CD4-positive, alpha-beta T cell treated with Interleukin-1 beta for 1 hour (primary cell): ENCODE measurements at regions not wholly inside any gene's neighbourhood (a gene's known extent, or its start where the extent isn't known, plus 50 kb on each side); places are given as distances from the start of the nearest gene placed in this dataset.
"Not testable (repeated sequence)": the region's sequence is repeated elsewhere in the genome, so short reads cannot be mapped to it uniquely, and the experiment has no call there.

ENCODE experiments used
- DNase-seq, 2 donors: peaks; one replicate each; pipeline ENCODE4 v3.0.0-alpha.2; 2020 to 2022

- no peak for DNase-seq
Measured at GRCh38 chr20:53657279-53657678, 63.6 kb upstream of the ZNF217 start.

DNA sequence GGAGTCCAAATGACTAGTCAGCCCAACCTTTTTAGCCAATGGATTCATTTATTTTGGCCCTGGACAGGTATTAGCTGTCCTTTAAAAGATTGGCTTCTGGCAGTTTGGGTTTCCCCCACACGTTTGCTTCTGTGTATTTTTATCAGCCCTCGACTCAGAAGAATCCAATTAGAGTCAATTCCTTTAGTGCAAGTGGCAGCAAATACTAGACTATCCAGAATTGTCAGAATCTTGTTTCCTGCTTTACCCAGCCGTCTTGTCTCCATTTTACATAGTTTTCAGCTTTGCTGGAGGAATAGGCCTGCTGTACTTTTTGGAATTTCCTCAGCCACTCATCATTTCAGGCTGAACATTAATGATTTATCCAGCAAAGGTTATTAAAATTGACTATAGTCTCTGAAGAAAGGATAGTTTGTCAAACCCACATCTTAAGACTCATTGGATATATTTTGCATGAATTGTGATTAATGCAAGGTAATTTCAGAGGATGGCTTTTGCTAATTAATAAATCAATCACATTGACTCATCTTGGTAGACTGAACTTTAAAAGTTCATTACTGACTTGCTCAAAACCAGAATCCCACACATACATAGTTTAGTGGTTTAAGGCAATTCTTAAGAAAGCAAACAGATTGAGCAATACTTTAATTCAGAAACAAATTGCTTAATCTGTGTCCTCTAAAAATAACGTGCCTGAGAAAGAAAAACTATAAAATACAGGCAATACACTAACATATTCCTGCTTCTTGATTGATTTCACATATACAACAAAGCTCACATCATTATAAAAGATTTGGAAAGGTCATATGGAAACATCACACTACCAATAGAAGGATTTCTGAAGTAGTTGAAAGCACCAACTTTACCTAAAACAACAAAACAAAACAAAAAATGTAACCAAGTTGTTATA lies 62.9 kb upstream of the ZNF217 start:
- DNase-seq: no peak

DNA sequence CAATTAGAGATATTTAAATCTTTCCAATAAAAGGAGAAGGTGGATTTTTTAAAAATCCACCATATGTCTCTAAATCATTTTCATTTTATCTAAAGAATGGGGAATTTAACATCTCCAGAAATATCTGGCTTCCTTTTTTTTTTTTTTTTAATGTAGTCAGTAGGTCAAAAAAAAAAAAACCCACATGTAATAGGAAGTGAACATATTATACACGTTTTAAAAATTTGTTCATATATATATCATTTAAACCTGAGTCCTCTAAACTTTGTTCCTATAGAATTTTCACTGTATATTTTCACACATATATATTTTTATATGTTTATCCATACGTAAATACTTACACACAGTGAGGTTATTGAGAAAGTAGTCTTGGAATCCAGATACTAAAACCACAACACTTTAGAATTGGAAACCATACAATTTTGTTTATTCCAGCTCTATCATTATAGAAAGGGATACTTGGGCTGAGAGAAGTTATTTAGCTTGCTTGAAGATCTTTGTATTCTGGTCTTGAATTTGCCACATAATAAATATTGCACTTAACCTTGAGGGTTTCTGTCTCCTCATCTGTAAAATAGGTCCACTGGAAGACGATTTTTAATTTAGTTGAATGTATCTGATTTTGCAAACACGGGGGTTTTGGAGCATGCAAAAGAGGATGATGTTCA lies 62.1 kb upstream of the ZNF217 start:
- DNase-seq: no peak

DNA sequence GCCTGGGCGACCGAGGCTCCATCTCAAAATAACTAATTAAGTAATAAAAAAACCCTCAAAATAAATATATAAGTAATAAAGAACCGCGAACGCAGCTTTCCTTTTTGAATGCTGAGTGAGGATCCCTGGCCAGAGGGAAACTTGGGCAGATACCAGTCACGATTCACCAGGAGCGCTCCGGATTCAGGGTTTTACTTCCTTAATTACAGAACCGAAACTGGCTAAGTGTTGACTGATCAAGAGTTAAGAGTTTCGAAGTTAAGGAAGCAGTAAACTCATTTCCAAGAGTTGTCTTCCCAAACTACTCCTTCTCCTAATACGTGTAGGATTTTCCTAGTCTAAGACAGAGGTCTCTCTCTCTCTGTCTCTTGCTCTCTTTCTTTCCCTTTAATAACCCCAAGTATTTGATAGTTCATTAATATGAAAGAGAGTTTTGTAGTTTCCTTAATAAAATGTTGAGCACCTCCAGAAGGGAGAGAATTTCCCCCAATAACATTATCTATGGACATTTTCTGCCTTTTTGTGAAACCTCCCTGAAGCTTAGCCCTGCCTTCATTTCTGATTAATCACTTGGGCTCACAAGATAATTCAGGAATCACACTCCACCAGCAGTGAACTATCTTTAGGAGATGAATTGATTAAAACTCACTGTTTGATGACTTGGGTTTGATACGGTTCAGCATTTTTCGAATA lies 61.4 kb upstream of the ZNF217 start:
- DNase-seq: peak in 1 of 2 donors; percentile 29

GRCh38 chr20:53654521-53654920 lies 60.9 kb upstream of the ZNF217 start:
- DNase-seq: not testable (repeated sequence)

DNA sequence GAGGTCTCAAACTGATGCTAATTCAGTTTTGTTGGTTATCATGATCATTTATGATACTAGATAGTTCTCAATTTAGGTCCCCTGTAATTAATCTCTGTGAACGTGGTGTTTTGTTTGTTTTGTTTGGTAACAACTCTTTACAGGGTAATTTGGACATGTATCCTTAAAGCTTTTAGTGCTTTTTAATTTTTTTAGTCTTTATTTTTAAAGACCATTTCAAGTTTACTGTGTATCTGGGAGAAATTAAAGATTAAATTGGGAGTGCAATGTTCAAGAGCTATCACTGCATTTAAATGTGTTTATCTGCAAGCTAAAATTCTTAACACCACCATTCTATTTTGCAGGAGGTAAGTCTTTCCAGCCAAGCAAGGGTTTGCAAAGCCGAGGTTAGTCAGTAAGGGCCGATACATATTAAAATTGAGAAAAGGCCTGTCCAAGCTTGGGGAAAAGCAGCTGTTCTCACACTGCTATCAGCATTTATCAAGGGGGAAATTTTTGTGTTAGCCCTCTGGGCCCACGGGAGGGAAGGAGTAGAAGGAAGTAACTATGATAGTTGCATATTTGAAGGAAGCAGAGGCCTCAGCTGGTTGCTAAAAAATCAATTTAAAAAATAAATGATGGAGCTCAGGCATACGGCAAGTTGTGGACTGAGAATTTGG lies 59.3 kb upstream of the ZNF217 start:
- DNase-seq: no peak

GRCh38 chr20:53652090-53652858 lies 58.6 kb upstream of the ZNF217 start:
- peak in 1 of 2 donors; percentile 41 for DNase-seq

DNA sequence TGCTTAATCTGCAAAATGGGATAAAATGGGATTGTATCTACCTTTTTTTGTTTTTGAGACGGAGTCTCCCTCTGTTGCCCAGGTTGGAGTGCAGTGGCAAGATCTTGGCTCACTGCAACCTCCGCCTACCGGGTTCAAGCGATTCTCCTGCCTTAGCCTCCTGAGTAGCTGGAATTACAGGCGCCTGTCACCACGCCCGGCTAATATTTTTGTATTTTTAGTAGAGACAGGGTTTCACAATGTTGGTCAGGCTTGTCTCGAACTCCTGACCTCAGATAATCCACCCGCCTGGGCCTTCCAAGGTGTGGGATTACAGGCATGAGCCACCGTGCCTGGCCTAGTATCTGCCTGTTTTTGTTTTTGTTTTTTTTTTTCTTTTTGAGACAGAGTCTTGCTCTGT lies 55.9 kb upstream of the ZNF217 start:
- DNase-seq: not testable (repeated sequence)

DNA sequence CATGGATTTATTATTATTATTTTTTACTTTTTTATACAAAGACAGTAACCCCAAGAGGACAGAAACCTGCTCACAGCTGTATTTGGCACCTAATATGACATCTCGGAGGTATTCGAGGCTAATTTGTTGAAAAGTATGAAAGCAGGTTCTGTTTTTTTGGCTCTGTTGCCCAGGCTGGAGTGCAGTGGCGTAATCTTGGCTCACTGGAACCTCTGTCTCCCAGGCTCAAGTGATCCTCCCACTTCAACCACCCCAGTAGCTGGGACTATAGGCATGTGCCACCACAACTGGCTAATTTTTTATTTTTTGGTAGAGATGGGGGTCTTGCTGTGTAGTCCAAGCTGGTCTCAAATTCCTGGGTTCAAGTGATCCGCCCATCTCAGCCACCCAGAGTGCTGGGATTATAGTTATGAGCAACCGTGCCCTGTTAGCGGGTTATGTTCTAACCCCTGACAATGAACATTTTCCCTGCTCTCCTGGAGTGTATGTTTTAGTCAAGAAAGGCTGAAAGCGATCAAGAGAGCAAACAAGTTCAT lies 53.7 kb upstream of the ZNF217 start:
- no peak for DNase-seq

DNA sequence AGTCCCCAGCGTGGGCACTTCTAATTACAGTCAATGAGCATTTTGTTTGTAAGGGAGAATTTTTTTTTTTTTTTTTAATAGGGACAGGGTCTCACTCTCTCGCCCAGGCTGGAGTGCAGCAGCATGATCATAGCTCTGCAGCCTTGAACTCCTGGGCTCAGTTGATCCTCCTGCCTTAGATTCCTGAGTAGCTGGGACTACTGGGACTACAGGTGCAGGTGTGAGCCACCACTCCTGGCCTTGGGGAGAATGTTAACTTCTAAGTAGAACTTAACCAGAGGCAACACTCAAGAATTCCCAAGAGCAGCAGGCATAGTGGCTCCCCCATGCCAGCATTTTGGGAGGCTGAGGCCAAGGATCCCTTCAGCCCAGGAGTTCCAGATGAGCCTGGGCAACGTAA lies 52.9 kb upstream of the ZNF217 start:
- DNase-seq: no peak

DNA sequence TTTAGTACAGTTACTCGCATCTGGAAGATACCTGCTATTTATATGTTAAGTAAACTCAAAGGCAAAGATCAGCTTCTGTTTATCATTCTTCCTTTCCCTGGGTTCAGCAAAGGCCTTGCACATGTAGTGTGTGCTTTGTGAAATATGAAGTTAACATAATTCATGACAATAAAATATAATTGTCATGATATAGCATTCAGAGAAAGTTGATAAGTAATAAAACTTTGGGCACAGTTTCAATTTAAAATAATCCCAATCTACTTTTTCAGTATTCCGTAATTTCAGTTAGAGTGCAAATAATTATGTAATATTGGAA lies 51.9 kb upstream of the ZNF217 start:
- DNase-seq: no peak

DNA sequence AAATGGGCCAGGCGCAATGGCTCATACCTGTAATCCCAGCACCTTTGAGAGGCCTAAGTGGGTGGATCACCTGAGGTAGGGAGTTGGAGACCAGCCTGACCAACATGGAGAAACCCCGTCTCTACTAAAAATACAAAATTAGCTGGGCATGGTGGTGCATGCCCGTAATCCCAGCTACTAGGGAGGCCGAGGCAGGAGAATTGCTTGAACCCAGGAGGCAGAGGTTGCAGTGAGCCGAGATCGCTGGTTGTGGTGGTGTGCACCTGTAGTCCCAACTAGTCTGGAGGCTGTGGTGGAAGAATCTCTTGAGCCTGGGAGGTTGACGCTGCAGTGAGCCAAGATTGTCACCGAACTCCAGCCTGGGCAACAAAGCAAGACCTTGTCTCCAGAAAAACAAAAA lies 50.5 kb upstream of the ZNF217 start:
- DNase-seq: not testable (repeated sequence)
